GM15510 (cell line): ENCODE measurements at regions not wholly inside any gene's neighbourhood (a gene's known extent, or its start where the extent isn't known, plus 50 kb on each side); places are given as distances from the start of the nearest gene placed in this dataset.

ENCODE experiments used
- POLR2A ChIP-seq: IDR thresholded peaks from 3 replicates; pipeline ENCODE4 v1.6.1; 2011; ENCODE audit warnings: borderline replicate concordance; ENCODE audit not compliant: insufficient read length; ENCODE audit errors: extremely low read depth

DNA sequence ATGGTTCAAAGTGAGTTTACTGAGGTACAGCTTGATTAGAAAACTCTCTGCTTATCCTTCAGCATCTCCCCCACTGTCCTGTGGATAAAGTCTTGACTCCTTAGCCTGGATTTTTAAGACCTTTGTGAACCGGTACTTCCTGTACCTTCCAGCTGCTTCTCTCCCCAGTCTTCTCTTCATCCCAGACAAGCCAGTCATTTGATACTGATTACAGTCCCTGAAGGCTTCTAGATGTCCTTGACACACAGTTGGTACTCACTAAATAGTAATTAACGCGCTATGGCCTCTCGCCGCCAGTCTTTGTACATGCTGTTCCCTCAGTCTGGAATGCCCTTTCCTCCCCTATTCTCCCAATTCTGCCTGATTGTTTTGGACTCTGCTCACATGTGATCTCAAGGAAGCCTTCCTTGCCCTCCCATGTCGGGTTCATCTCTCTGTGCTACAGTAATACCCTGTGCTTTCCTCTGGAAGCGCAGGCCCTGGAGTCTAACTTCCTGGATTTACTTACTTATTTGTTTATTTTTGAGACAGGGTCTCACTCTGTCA, 50.6 kb upstream of the PTGR2 start:
- no peak for TF ChIP-seq POLR2A

DNA sequence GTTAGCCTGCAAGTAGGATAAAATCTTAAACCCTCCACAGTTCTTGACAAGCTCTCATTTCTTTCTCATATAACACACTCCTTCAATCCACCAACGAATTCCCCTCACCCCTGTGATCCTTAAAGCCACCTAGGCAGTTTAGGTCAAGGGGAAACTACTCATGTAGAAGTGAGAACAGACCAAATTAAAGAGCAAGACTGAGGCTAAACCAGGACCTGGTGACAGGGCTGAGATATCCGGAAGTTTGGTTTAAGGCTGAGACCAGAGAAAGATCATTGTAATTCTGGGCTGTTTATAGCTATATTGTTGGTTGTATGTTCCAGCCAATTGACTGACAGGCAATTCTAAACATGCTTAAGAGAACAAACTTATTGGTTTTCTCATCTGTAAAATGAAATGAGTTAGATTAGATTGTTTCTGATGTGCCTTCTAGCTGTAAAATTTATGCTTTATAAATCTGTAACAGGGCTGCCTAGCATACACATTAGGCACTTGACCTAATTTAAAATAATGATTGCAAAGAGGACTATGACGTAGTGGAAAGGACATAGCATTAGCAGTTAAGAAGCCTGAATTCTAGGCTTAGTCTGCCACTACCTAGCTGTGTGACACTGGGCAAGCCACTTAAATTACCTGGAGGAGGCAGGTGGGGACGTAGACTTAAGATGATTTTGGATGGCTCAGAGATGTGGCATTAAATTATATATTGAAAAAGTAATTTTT, 53.9 kb upstream of the PTGR2 start:
- no peak for TF ChIP-seq POLR2A

DNA sequence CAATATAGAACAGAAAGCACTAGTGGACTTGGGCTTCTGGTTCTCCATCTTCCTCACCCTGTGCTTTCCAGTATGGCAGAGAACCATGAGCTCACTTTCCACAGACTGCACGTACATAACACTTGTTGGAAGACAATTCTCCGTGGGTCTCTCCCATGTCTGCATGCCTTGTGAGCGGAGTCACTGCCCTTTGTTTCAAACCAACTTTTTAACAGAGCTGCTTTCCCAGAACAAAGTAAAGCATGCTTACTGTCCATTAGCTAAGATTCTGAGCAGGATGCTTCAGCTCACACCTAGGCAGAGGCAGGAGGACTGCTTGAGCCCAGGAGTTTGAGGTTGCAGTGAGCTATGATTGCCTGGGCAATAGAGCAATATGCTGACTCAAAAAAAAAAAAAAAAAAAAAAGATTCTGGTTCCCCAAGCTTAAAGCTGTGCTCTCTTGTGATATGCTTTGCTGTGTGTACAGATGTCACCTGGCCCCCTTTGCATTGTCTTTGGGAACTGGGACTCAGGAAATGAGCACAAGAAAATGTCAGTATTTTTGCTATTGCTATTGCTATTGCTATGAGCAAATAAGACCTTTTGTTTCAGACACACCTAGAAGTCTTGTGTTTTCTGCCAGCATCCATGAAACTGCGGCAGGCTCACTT, 54.6 kb upstream of the PTGR2 start:
- TF ChIP-seq POLR2A: no peak

DNA sequence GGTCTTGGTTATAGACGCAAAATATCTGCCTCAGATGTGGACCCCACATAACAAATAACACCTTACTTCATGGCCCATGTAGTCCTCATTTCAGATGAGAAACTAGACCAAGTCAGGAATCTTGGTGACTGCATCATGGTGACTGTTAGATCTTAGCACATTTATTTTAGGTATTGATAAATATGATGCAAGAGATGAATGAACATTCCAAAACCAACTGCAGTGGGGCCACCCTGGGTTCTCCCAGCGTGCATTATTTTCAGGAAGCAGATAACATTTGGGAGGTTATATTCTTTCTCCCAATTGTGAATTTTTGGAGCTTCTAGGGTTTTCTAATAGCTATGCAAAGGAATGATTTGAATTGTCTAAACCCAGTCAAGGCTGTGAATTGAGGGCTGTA, 55.2 kb upstream of the PTGR2 start:
- no peak for TF ChIP-seq POLR2A

DNA sequence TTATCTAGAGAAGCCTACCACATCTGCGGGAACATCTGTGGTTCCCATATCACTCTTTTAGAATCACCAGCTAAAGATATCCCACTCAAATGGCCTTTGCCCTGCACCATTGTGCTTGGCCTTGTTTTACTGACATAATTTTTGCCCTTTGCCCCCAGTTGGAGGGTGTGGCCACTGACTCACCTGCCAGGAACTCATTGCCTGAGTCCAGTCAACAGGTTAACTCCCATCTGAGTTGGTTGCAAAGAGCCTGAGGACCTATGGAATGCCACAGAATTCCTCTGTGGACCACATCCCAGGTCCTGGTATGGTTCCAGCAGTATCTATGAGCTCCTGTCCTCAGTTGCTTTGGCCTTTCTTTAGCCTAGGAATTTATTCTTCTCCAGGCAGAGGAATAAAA, 55.7 kb upstream of the PTGR2 start:
- no peak for TF ChIP-seq POLR2A

DNA sequence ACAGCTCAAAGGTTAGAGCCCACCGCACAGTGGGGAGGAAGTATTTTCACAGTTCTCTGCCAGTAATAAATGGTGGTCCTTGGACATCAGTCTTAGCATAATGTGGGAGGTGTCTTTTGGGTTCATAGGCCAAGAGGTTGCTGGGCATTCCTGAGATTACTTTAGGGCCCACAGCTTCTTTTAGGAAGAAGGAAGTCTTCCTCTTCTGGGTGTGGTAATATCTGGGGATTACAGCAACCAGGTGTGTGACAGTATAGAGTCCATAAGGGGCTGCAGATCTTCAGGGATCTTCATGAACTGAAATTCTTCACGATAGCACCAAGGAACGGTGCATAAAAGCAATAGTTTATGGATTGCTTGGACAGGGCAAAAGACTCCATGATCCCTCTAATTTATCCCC, 56.2 kb upstream of the PTGR2 start:
- no peak for TF ChIP-seq POLR2A

DNA sequence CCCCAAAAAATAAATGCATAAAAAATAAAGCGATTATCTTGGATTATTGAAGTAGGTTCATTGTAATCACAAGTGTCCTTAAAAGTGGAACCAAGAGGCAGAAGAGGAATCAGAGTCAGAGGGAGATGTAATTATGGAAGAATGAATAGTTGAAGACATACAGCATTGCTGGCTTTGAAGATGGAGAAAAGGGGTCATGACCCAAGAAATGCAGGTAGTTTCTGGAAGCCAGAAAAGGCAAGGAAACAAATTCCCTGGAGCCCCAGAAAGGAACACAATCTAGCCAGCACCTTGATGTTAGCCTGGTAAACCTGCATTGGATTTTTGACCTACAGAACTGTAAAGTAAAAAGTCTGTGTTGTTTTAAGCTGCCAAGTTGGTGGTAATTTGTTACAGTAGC, 57.5 kb upstream of the PTGR2 start:
- no peak for TF ChIP-seq POLR2A

DNA sequence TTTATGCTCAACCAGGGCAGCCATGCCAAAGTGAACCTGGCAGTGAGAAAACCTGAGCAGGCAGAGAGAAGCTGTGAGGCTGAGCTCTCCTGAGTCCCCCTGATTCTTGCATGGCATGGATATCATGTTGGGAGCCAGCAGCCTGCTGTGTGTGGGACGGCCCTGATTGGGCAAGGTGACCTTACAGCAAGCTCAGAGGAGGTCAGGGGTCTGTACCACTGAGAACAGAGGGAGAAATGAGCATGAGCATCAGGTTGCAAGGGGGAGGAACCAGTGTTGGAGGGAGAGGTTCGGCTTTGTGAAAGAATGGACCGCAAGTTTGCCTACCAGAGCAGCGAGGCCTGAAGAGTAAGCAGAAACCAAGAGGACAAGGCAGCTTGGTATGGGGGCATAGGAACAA, 59.1 kb upstream of the PTGR2 start:
- no peak for TF ChIP-seq POLR2A

DNA sequence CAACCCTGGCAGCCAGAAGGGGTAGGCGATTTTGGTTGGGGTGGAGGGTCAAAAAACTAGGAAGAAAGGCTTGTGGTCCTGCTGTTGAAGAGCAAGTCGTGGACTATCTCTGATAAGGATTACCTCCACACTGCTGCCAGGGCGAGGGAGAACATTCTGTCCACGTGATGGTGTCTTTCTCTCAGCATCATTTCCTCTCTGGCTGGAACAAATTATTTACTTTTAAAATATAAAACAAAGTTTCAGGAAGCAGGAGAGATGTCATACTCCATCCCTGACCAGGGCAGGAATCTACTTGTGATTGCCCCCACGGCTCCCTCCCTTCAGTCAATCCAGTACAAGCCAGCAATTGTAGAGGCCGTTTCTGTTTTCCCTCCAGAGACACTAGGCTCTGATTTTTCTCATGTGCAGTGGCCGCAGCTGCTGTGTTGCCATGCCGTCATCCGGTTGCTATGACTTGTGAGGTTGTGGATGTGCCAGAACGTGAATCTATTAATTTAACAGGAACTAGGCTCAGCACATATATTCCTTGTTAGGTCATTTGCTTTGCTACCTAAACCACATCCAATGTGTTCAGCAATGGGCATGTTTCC, 61.5 kb upstream of the PTGR2 start:
- TF ChIP-seq POLR2A: no peak

DNA sequence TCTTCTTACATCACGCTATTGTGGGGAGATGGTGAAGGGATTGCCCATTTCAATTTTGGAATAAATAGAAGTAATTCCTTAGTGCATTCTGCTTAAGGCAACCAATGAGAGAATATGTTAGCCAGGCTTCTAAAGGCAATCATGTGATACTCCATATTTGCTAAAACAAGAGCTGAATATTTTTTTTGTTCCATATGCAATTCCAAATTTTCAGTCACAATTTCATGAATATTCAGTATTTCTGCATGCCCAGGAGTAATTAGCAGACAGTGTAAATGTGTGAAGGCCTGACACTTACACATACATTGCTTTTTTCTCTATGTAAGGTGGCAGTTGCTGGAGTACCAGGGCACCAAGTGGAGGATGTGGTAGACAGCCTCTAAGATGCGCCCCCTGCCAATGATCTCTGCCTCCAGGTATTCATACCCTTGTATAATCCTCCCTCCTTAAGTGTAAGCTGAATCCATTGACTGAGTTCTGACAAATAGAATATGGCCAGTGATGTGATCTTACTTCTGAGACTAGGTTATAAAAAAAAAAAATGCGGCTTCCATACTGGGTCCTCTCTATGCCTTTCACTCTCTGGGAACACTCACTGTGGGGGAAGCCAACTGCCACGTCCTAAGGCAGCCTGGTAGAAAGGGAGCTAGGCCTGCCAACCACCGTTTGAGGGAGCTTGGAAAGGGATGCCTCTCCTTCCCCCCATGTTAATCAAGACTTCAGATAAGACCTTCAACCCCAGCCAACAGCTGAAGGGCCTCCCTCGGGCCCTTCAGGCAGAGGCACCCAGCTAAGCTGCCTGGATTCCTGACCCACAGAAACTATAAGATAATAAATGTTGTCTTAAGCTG, 62.7 kb upstream of the PTGR2 start:
- no peak for TF ChIP-seq POLR2A

DNA sequence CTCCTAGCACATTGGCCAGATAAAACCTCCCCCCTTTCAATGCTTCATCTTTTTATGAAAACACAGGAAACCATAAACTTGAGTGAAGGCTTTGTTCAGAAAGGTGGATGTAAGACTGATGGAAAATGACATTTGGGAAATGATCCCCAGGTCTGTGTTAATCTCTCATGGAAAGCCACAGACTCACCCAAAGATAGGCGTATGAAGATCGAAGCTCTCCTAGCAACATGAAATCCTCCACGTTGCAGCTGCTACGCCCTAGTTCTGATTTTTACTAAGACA, 63.4 kb upstream of the PTGR2 start:
- no peak for TF ChIP-seq POLR2A

DNA sequence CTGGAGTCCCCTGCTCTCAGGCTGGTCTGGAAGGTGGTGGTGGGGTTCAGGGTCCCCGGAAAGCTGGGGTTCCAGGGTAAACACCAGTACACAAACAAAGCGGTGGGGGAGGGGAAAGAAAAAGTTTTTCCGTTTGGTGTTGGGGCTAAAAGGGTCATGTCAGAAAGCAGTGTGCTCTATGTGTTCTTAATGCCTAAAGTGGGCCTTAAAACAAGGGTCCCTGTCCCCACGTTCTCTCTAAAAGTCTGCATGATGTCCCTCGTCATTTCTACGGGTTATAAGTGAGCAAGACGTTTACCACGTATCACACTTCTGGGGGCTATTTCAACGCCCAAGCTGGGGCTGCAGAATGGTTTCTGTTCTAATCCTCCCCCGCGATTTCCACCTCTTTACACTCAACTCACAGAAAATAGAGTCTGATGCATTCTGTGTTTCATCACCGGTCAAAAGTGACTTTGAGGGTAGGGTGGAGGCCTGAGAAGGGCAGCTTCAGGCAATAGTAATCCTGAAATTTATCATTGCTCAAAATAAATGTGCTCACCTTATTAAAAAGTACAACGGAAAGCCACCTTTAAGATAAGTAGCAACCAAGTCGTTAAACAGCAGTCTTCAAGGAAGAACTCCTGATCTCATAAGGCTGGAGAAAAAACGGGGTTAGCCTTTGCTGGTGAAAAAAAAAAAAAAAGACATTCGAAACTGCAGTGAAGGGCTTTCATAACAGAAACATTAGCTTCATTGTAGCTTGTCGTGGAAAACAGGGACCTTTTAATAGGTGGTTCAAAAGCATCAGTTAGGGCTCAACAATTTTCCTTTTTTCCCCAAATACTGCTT, 63.9 kb upstream of the PTGR2 start:
- no peak for TF ChIP-seq POLR2A

DNA sequence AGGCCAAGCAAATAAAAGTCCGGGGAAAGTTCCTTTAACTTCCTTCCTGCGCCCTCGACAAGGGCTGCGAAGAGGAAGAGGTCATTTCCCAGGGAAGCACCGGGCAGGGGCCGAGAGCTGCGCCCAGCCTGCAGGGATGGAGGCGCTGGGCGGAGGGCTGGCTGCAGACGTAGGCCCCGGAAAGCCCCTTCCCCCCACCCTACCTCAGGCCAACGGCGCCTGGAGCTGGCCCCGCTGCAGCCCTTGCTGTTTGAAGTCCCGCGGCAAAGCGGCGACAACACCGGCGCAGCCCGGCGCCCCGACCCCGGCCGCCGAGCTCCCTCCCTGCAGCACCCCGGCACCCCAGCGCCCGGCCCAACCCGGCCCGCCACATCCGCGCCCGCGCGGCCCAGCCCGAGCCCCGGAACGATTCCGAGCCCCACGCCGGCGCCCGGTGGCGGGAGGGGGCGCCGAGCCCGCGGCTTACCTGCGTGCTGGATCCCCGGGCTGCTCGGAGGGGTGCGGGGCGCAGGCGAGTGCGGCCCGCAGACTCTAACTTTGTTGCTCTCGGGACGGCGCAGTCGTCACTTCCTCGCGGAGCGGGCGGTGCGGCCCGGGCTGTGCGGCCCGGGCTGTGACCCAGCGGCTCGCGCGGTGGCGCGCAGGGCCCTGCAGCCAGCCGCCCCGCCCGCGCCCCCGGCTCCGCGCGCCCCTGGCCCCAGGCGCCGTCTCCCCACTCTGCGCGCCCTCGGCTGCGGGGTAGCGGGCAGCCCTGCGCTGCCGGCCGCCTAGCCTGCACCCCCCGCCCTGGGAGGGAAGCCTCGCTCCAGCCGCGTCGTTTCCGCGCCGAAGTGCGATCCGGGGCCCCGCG, 64.8 kb upstream of the PTGR2 start:
- peak; percentile 66 for TF ChIP-seq POLR2A

DNA sequence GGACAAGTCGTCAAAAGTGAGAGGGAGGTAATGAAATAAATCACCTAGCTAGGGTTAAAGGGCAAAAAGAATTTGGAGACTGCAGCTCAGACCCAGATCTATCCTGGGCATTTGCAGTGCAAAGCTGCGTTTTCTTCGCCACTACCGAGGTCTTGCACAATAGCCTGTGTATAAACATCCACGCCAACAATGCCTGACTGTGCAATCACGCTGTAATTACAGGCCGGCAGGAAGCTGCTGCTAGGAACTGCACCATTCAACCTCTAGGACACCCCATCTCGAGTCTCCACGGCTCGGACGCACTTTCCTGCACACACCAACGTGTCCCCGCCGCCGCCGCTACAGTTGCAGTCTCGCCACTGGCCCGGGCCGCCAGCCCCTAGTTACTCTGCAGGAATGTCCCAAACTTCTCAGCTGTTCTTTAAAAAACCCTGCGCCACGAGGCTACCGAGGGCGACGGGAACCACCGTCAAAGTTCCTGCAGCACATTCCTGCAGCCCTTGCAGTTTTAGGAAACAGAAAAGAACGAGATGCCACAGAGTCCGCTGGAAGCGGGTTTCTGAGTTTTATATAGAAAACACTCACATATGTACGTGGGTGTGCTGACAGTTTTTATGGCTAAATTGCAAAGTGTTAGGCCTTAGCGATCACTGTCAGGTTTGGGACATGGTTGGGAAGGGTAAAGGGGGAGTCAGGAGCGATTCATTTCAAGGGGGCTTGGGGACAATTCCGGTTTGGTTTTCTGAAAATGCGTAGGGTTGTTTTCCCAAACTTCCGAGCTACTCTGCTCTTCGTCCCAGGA, 65.6 kb upstream of the PTGR2 start:
- TF ChIP-seq POLR2A: peak; percentile 58
